ENCODE measurements at regions not wholly inside any gene's neighbourhood (a gene's known extent, or its start where the extent isn't known, plus 50 kb on each side); places are given as distances from the start of the nearest gene placed in this dataset.

GRCh38 chr15:46676233-46677206 is 1040.8 kb upstream of the SEMA6D start:
- DNase-seq: no peak

DNA sequence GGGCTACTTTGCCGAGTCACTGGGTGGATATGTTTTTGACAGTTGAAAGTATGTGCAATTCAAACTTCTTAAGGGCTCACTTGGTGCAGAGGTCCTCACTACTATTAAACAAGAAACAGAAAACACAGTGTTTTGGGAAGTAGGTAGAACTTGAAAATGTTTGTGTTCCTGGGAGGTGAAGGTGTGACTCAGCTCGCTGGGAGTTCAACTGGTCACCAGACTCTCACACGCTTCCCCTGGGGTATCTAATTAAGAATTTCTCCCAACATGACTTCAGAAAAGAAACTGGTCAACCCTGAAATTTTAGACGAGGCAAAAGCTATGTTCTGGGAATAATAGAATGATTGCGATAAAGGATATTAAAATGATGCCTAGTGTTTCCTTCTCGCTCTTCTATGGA is 1039.8 kb upstream of the SEMA6D start:
- no peak for DNase-seq

GRCh38 chr15:46681901-46682300 is 1035.4 kb upstream of the SEMA6D start:
- no peak for DNase-seq

DNA sequence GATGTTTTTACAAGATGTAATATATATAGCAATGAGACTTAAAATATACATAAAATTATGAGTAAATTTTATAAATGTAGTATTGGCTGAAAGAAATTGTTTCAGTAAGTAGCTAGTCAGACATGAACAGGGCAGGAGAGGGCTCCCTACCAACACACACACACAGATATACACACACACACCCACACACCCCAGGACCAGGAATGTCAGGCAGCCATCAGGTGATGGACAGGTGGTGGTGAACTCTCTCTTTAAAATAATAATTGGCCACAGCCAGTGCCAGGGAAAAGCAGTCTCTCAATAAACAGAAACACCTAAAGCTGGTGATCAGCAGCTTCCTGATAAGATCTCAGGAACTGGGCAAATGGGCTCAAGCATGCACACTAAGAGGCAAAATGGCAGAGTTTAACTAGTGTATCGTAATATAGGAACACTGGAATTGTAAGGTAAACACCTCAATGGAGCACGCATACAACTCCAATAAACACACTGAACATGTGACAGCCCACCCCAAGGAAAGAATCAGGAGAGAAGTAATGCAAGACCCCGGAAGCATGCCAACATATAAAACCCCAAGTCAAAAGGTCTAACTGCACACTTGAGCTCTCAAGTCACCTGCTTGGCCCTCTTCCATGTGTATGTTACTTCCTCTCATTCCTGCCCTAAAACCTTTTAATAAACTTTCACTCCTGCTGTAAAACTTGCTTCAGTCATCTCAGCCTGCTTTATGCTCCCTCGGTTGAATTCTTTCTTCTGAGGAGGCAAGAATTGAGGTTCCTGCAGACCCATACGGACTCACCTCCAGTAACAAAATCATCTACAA is 1034.1 kb upstream of the SEMA6D start:
- no peak for DNase-seq

- DNase-seq: no peak
These were observed 1032.2 kb upstream of the SEMA6D start for GRCh38 chr15:46685096-46685495.

GRCh38 chr15:46685681-46686080 is 1031.6 kb upstream of the SEMA6D start:
- no peak for DNase-seq

DNA sequence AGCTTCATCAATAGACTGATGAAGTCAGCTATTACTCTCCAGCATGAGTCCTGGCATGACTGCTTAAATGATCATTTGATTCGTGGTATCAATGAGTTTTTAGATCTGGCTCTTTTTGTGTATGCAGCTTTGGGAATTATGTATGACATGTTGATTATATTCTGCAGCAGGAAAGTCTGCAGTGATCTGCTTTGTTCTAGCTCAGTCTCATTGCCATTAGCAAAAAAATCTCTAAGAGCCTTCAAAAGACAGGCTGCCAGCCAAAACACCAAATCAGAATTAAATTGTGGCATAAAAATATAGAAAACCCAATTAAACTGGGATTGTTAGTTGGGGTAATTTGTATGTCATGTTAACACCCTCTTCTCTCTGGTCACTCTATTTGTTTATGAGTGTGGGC is 1021.0 kb upstream of the SEMA6D start:
- no peak for DNase-seq

DNA sequence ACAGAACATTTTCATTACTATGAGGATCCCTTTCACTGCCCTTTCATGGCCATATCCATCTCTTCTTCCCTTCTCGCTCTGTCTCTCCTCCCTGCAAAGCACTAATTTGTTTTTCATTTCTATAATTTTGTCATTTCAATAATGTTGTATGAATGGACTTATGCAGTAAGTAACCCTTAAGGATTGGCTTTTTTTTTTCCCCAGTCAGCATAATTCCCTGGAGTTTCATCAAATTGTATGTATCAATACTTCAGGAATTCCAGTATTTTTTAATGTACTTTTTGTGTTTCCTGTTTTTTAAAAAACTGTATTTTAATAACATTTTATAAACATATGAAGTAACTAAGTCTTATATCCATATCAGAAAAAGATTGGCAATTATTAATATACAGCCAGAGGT is 1016.0 kb upstream of the SEMA6D start:
- DNase-seq: no peak

DNA sequence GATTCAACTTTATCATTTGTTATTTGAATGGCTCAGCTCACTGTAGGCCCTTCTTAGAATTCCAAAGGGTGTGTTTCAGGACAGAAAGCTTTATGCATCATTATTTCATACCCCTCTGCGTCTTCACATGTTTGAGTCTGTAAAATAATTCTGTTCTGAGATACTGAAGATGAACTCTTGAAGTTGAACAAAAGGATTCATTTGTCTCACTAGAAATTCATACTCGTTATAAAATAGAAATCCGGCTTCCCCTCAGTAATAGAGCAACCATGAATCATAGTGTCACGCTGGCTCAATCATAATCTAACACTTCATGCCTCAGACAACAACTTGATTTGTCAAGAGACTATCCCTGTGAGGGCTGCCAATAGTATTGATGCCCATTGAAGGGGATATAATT is 1015.4 kb upstream of the SEMA6D start:
- no peak for DNase-seq

GRCh38 chr15:46703020-46703861 is 1014.1 kb upstream of the SEMA6D start:
- no peak for DNase-seq

DNA sequence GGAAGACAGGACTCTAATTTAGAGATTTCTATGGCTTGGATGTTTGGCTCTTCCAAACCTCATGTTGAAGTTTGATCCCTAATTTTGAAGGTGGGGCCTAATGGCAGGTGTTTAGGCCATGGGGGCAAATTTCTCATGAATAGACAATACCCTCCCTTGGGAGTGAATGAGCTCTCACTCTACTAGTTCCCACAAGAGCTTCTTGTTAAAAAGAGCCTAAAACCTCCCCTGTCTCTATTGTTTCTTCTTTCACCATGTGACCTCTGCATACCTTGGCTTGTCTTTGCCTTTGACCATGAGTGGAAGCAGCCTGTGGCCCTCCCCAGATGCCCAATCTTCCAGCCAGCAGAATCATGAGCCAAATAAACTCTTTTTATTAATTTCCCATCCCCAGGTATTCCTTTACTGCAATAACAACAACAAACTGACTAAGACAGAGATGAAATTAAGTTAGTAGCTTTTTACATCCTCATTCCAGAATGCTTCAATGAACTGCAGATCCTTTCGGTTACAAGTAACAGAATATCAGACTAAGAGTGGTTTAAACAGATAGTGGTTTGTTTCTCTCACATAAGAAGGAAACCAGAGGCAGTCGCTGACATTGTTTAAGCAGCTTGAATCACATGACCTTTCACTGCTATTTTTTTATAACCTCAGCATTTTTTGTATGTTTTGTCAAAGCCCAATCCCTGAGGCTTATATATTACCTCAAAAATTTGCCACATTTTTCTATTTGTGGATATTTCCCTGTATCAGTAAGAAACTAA is 1013.3 kb upstream of the SEMA6D start:
- DNase-seq: no peak

GRCh38 chr15:46707452-46707851 is 1009.9 kb upstream of the SEMA6D start:
- DNase-seq: no peak

DNA sequence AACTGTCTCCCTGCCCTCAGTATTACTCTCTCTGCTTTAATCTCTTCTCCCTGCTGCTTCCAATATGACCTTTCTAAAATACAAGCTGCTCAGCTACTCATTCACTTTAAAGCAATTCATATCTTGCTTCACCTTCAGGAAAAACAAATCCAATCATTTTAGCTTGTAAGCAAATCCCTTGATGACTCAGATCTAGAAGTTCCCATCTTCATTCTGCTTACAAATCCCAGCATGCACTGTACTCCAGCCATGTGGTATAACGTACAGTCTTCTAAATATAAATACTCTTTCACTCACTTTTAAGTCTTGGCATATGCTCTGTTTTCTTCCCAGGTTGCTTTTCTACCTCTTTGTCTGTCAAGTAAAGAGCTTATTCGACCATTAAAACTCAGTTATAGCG is 1009.1 kb upstream of the SEMA6D start:
- no peak for DNase-seq

DNA sequence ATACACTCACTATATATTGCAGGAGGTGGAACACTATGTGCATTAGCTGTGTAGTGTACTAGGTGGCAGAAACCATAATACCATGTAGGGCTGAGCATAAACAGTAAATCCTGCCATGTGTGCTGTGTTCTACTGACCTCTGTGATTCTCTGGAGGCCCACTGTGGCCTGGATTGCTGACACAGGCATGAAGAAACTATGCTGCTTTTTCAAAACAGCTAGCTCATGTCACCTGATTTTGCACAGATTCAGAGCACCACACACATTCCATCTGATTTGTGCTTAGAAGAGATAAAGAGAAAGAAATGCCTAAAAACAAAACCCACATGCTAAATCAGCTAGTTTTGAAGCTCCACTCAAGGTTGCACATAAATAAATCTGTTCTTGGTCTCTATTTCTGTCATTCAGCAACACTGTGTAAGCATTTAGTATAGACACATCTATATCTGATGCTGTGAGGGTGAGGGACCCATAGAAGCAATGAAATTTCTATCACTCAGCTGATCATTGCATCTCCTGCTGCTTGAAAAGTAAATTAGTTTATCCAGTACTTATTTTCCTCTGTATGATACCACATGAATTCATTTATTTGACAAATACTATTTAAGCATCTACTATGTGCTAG is 1007.7 kb upstream of the SEMA6D start:
- DNase-seq: no peak

- DNase-seq: no peak
These were observed 1006.8 kb upstream of the SEMA6D start for GRCh38 chr15:46710401-46710960.

- DNase-seq: no peak
These were observed 1004.3 kb upstream of the SEMA6D start for GRCh38 chr15:46713045-46713444.

GRCh38 chr15:46714950-46715349 is 1002.4 kb upstream of the SEMA6D start:
- DNase-seq: peak; percentile 10

- DNase-seq: no peak
These were observed 994.0 kb upstream of the SEMA6D start for GRCh38 chr15:46723308-46723707.

- no peak for DNase-seq
These were observed 985.2 kb upstream of the SEMA6D start for GRCh38 chr15:46732060-46732459.

GRCh38 chr15:46735115-46735514 is 982.2 kb upstream of the SEMA6D start:
- no peak for DNase-seq

DNA sequence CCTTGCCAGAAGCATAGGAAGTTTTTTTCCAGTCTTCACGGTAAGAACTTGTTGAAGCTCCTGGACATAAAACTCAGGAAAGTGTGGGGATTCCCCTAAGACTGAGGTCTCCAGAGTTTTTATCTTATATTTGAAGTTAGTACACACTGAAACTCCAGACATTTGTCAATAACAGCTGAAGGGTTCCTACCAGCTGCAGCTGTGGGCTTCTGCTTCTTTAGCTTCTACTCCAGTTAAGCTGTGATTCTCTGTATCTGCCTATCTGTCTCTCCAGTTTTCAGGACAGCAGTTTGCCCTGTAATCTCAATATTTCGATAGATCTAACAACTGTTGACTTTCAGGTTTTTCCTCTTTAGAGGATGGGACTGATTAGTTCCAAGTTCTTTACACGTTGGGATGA is 966.0 kb upstream of the SEMA6D start:
- no peak for DNase-seq

Data from NCI-H1092 treated with DMSO at 0.1 percent for 48 hours (cell line).